HepG2 (cell line): ENCODE measurements at regions not wholly inside any gene's neighbourhood (a gene's known extent, or its start where the extent isn't known, plus 50 kb on each side); places are given as distances from the start of the nearest gene placed in this dataset.

Experiments used
- CBX5 ChIP-seq: sonication (generic); formaldehyde crosslinking; IDR thresholded peaks from 2 replicates; pipeline ENCODE4 v1.4.0; 2020; ENCODE audit warnings: missing genetic modification reagents, borderline replicate concordance
- FOXO4 ChIP-seq: sonication (generic); formaldehyde crosslinking; conservative IDR thresholded peaks from 2 replicates; pipeline ENCODE4 v1.8.1; 2023; ENCODE audit warnings: missing genetic modification reagents
- GZF1 ChIP-seq: sonication (generic); formaldehyde crosslinking; IDR thresholded peaks from 2 replicates; pipeline ENCODE4 v1.5.1; 2020; ENCODE audit warnings: mild to moderate bottlenecking, missing genetic modification reagents
- IKZF1 ChIP-seq: fragments of 450-650 bp; IDR thresholded peaks from 2 replicates; pipeline ENCODE4 v1.7.1; 2016
- MED8 ChIP-seq: sonication (generic); formaldehyde crosslinking; IDR thresholded peaks from 2 replicates; pipeline ENCODE4 v1.8.1; 2023; ENCODE audit warnings: mild to moderate bottlenecking, missing genetic modification reagents; ENCODE audit not compliant: insufficient replicate concordance
- RFX1 ChIP-seq: fragments of 450-650 bp; IDR thresholded peaks from 2 replicates; pipeline ENCODE4 v1.6.1; 2017
- STAT5B ChIP-seq: sonication (generic); formaldehyde crosslinking; IDR thresholded peaks from 2 replicates; pipeline ENCODE4 v1.4.0; 2020; ENCODE audit warnings: missing genetic modification reagents
- ZBTB1 ChIP-seq: sonication (generic); formaldehyde crosslinking; IDR thresholded peaks from 2 replicates; pipeline ENCODE4 v1.4.0; 2020; ENCODE audit warnings: missing genetic modification reagents, borderline replicate concordance
- ZFP62 ChIP-seq: sonication (generic); formaldehyde crosslinking; IDR thresholded peaks from 2 replicates; pipeline ENCODE4 v1.4.0; 2020; ENCODE audit warnings: missing genetic modification reagents
- ZIK1 ChIP-seq: sonication (generic); formaldehyde crosslinking; IDR thresholded peaks from 2 replicates; pipeline ENCODE4 v1.5.0; 2020; ENCODE audit warnings: mild to moderate bottlenecking, low read depth, missing genetic modification reagents, borderline replicate concordance
- ZNF274 ChIP-seq: sonication (generic); formaldehyde crosslinking; IDR thresholded peaks from 2 replicates; pipeline ENCODE4 v1.5.1; 2020; ENCODE audit warnings: mild to moderate bottlenecking, missing genetic modification reagents
- ZNF407 ChIP-seq: sonication (generic); formaldehyde crosslinking; IDR thresholded peaks from one replicate; pipeline ENCODE4 v1.5.1; 2020; ENCODE audit warnings: mild to moderate bottlenecking, missing genetic modification reagents; ENCODE audit errors: not compliant biosample characterization
- ZNF496 ChIP-seq: sonication (generic); formaldehyde crosslinking; IDR thresholded peaks from 2 replicates; pipeline ENCODE4 v1.8.1; 2023; ENCODE audit warnings: mild to moderate bottlenecking, moderate library complexity, missing genetic modification reagents; ENCODE audit not compliant: insufficient replicate concordance
- ZNF562 ChIP-seq: sonication (generic); formaldehyde crosslinking; IDR thresholded peaks from 2 replicates; pipeline ENCODE4 v1.8.0; 2022; ENCODE audit warnings: missing genetic modification reagents, borderline replicate concordance
- ZNF614 ChIP-seq: IDR thresholded peaks from 2 replicates; pipeline ENCODE4 v1.6.1; 2018; ENCODE audit warnings: missing biosample characterization, missing genetic modification reagents, inconsistent platforms, borderline replicate concordance
- TF ChIP-seq, protein P1 (sequence below): sonication (generic); formaldehyde crosslinking; IDR thresholded peaks from 2 replicates; pipeline ENCODE4 v1.8.0; 2022; ENCODE audit warnings: mild to moderate bottlenecking, missing genetic modification reagents; ENCODE audit not compliant: insufficient replicate concordance
- TF ChIP-seq, protein P2 (sequence below): sonication (generic); formaldehyde crosslinking; IDR thresholded peaks from 2 replicates; pipeline ENCODE4 v1.4.0; 2020; ENCODE audit warnings: missing genetic modification reagents

DNA sequence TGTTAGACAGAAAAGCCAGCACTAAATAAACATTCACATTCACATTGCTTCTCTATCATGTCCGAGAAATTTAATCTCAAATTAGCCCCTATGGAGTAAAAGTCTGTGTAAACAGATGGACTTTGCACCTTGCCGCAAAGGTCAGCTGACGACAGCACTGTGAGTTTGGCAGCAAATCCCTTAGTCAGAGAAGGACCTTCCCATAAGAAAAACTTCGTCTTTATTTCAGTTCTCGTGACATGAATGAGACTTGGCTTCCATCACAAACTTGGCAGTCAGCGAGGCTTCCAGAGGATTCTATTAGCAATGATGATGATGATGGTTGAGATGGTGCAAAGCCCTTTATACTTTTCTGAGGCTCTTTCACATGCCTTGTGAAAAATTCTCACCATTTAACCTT lies 133.7 kb upstream of the IFNGR1 start (continued):
- TF ChIP-seq ZNF614 (CRISPR knock-in tag), result 0 out of 2 replicates have a peak, but pooled peaks have one; percentile 51
- no peak for TF ChIP-seq STAT5B (CRISPR knock-in tag)
- TF ChIP-seq, protein P1, sequence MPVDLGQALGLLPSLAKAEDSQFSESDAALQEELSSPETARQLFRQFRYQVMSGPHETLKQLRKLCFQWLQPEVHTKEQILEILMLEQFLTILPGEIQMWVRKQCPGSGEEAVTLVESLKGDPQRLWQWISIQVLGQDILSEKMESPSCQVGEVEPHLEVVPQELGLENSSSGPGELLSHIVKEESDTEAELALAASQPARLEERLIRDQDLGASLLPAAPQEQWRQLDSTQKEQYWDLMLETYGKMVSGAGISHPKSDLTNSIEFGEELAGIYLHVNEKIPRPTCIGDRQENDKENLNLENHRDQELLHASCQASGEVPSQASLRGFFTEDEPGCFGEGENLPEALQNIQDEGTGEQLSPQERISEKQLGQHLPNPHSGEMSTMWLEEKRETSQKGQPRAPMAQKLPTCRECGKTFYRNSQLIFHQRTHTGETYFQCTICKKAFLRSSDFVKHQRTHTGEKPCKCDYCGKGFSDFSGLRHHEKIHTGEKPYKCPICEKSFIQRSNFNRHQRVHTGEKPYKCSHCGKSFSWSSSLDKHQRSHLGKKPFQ (CRISPR knock-in tag), result no peak
- TF ChIP-seq ZFP62 (CRISPR knock-in tag), result no peak
- TF ChIP-seq ZNF496 (CRISPR knock-in tag), result no peak
- TF ChIP-seq ZNF562, result no peak
- TF ChIP-seq MED8, result no peak
- TF ChIP-seq FOXO4, result no peak
- TF ChIP-seq ZNF407, result no peak
- TF ChIP-seq CBX5 (CRISPR knock-in tag), result peak; percentile 50; the same call in 1 of the 2 replicates
- no peak for TF ChIP-seq ZIK1 (CRISPR knock-in tag)
- TF ChIP-seq, protein P2, sequence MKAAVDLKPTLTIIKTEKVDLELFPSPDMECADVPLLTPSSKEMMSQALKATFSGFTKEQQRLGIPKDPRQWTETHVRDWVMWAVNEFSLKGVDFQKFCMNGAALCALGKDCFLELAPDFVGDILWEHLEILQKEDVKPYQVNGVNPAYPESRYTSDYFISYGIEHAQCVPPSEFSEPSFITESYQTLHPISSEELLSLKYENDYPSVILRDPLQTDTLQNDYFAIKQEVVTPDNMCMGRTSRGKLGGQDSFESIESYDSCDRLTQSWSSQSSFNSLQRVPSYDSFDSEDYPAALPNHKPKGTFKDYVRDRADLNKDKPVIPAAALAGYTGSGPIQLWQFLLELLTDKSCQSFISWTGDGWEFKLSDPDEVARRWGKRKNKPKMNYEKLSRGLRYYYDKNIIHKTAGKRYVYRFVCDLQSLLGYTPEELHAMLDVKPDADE (CRISPR knock-in tag), result no peak
- no peak for TF ChIP-seq RFX1
- TF ChIP-seq ZBTB1 (CRISPR knock-in tag), result no peak
- TF ChIP-seq ZNF274, result no peak
- no peak for TF ChIP-seq IKZF1
- no peak for TF ChIP-seq GZF1 (CRISPR knock-in tag)
